KOPT-K1 (cell line): ENCODE measurements at regions not wholly inside any gene's neighbourhood (a gene's known extent, or its start where the extent isn't known, plus 50 kb on each side); places are given as distances from the start of the nearest gene placed in this dataset.

Experiments used
- H3K27ac ChIP-seq: fragments of 200-600 bp; sonication (generic); 2 replicates; pipeline ENCODE4 v1.5.1; 2016; ENCODE audit warnings: antibody characterized with exemption, mild to moderate bottlenecking, low read depth, low read length; ENCODE audit not compliant: poor library complexity, severe bottlenecking
- H3K36me3 ChIP-seq: fragments of 200-600 bp; sonication (generic); 2 replicates; pipeline ENCODE4 v1.5.1; 2017; ENCODE audit warnings: antibody characterized with exemption, mild to moderate bottlenecking, low read length, moderate library complexity; ENCODE audit not compliant: insufficient read depth
- H3K9me3 ChIP-seq: fragments of 200-600 bp; sonication (generic); 2 replicates; pipeline ENCODE4 v1.5.1; 2017; ENCODE audit warnings: antibody characterized with exemption, low read length, mild to moderate bottlenecking; ENCODE audit not compliant: insufficient read depth, poor library complexity, severe bottlenecking

DNA sequence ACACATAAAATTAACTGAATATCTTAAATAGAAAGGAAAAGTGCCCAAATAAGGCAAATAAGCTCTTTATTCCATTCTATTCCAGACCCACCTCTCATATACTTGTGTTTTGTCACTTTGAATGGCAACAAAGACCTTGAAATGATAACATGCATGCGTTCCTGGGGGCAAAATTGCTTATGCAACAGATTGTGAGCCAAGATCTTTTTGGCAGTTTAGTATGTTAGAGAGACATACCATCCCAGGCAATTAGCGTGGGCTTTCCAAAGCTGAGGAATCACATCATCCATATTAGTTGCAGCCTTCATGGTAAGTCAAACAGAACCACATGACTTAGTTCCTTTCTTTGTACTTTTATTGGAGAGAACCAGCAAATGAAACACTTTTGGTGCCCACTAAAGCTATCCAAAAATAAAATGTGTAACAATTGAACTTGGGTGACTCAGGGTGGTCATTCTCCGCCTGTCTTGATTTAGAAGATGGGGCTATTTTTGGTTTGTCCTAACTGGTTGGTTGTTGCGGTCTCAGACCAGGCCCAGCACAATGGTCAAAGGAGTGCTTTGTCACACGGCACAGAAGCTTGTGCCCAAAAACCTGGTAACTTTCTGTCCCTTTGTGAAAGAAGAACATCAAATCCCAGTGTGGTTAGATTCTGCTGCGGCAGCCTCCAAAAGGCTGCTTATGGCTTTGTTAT is 68.7 kb upstream of the ATF3 start:
- no peaks in the 10 kb centered on the region for H3K36me3 ChIP-seq
- H3K27ac ChIP-seq: no peak overlapping the region
- peaks cover 18% of the 10 kb centered on the region for H3K9me3 ChIP-seq

DNA sequence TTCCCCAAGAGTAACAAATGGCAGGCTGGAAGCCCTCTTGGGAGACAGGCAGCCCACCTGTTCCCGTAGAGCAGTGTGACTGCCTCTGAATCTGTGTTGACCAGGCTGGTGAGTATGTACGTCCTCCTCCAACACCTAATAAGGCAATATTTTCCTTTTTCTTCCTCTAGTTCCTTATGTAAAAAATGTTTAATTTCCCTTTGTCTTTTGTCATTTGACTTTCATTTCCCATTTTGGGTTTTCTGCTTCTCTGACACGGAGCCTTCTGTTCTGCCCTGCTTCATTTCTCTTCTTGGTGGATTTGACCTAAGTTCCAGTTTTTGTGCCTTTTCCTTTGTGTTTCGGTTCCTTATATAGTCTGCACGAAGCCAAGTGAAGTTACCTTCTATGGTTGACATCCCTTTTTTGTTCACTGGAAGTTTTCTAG is 65.8 kb upstream of the ATF3 start:
- H3K36me3 ChIP-seq: no peaks in the 10 kb centered on the region
- no peak overlapping the region for H3K27ac ChIP-seq
- peaks cover 4% of the 10 kb centered on the region for H3K9me3 ChIP-seq

DNA sequence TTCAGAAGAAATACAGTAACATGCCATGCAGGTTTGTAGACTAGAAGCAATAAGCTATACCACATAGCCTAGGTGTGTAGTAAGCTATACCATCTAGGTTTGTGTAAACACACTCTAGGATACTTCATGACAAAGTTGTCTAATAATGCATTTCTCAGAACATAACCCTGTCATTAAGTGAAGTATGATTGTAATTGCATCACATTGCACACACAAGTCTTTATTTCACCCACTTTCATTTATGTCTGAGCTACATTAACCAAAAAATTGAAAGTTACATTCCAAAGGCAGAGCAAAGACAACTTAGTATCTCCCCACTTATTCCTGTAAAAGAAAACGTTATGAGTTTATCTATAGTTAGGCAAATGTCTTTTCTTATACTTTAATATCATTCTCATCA is 64.5 kb upstream of the ATF3 start:
- Histone ChIP-seq H3K27ac (no peak overlapping the region), H3K36me3 (no peaks in the 10 kb centered on the region), H3K9me3 (no peaks in the 10 kb centered on the region)

DNA sequence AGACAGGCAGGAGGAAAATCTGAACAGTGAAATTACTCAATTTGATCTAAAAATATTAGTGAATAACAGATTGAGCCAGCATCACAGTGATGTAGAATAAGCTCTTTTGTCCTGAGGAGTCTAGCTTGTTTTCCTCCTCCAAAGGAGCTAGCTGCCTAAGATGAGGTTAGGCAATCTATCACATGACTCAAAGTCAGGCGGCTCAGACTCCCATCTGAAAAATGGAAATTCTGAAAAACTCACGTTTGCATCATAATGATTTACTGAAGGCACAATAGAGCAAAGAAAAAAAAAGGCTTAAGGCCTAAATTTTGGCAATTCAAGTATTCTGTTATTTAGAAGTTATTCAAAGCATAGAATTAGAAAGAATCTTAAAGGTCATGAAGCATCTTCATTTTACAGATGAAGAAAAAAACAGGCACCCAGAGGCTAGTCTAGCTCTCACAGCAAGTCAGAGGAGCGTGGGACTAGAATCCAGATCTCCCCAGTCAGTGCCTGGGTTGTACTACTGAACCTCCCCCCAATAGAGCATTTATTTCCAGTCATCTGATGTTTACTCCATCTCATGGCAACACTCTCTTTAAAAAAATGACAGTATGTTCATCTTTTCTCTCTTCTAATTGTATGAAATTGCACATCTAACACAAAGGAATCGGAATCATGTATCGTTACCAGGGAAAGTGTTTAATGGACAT is 62.5 kb upstream of the ATF3 start:
- Histone ChIP-seq H3K27ac (no peak overlapping the region), H3K36me3 (no peaks in the 10 kb centered on the region), H3K9me3 (no peaks in the 10 kb centered on the region)

DNA sequence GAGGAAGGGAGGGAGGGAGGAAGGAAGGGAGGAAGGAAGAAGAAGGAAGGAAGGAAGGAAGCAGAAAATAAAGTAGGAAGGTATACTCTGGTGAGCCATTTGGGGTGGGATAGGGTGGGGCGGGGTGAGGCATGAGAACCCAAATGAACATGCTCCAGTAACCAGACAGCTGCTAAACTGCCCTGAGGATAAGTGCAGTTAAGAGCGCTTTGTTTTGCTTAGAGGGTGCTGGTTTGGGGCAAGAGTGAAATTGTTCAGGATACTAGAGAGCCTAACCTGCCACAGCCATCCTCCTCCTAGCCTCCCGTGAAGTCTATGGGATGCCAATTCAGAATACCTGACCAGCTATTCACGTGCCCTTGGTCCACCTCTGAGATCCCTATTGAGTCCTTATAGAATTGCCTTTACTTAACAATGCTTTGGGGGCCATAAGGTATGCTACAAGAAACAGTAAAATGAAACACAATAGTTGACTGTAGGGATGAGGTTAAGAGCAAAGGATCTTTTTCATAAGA is 59.0 kb upstream of the ATF3 start:
- Histone ChIP-seq H3K27ac (no peak overlapping the region), H3K36me3 (no peaks in the 10 kb centered on the region), H3K9me3 (no peaks in the 10 kb centered on the region)

DNA sequence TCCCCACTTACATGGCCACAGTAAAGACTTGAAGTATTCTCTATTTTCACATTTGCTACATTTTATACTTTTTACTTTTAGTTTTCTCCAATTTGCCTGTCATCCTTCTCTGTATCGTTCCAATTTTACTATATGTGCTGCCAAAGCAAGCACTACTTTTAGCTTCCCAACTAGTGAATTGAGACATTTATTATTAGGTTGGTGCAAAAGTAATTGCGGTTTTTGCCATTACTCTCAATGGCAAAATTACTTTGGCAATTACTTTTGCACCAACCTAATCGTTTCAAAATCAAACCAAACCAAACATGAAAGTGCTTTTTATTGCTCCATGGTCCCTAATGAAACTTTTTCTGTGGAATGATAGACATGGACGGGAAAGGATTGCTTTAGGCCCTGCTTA is 56.6 kb upstream of the ATF3 start:
- no peaks in the 10 kb centered on the region for H3K9me3 ChIP-seq
- no peak overlapping the region for H3K27ac ChIP-seq
- H3K36me3 ChIP-seq: no peaks in the 10 kb centered on the region

DNA sequence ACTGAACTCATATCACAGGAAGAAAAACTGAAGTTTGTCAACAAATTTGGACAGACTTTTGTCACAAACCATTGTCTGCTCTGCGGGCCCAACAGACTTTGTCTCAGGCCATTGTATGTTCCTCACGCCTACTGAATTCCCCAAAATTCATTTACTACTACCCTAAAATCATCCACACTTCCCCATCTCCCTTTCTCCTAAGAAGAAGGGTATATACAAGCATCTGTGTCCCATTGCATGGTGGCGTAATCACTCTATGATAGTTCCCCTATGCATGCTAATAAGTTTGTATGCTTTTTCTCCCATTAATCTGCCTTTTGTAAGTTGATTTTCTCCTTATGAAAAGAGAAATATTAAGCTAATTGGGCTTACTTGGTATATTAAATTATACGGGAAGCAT is 54.9 kb upstream of the ATF3 start:
- H3K27ac ChIP-seq: no peak overlapping the region
- no peaks in the 10 kb centered on the region for H3K36me3 ChIP-seq
- H3K9me3 ChIP-seq: no peaks in the 10 kb centered on the region

DNA sequence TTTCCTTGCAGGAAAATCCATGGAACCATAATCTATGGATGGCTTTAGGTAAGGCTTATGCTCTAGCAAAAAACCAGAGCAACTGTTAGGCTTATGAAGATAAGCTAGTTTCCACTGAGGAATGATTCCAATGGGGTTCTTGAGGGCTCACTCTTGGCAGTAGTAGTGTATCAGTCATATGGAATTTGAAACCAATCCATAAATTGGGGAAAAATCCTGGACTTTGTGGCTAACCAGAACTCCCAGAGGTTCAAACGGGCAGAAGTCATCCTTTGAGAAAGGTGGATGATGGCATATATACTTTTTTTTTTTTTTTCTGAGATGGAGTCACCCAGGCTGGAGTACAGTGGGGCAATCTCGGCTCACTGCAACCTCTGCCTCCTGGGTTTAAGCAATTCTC is 54.2 kb upstream of the ATF3 start:
- Histone ChIP-seq H3K9me3 (no peaks in the 10 kb centered on the region), H3K27ac (no peak overlapping the region), H3K36me3 (no peaks in the 10 kb centered on the region)

DNA sequence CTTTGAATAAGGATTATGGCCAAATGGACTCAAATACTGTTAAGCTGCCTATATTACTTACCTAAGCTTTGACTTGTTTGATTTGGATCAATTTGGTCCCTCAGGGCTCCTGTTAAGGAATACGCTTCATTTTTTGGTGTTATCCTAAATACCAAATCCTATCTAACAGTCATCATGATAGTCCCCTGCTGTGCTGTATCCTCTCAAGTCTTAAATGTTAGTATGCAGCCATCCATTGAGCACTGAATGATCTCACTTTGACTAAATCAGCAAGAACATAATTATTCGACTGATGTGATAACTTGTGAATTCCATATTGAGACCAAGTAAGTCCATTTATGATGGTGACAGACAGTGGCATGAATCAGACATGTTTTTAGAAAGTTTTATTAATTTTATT is 53.1 kb upstream of the ATF3 start:
- Histone ChIP-seq H3K36me3 (no peaks in the 10 kb centered on the region), H3K27ac (no peak overlapping the region), H3K9me3 (no peaks in the 10 kb centered on the region)

DNA sequence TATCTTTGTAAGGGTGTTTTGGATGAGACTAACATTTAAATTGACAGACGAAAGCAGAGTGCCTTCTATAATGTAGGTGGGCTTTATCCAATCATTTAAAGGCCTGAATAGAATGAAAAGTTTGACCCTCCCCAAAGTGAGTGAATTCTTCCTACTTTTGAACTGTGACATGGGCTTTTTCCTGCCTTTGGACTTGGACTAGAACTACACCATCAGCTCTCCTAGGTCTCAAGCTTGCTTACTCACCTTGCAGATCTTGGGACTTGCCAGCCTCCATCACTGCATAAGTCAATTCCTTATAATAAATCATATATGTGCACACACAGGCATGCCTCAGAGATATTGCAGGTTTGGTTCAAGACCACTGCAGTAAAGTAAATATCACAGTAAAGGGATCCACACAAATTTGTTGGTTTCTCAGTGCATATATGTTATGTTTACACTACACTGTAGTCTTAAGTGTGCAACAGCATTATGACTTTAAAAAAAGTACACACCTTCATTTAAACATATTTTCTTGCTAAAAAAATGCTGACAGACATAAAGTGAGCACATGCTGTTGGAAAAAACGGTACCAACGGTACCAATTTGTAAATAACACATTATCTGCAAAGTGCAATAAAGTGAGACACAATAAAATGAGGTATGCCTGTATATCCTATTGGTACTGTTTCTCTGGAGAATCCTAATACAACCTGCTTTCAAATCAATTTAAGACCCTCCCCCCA is 51.6 kb upstream of the ATF3 start:
- Histone ChIP-seq H3K36me3 (no peaks in the 10 kb centered on the region), H3K27ac (no peak overlapping the region), H3K9me3 (no peaks in the 10 kb centered on the region)

DNA sequence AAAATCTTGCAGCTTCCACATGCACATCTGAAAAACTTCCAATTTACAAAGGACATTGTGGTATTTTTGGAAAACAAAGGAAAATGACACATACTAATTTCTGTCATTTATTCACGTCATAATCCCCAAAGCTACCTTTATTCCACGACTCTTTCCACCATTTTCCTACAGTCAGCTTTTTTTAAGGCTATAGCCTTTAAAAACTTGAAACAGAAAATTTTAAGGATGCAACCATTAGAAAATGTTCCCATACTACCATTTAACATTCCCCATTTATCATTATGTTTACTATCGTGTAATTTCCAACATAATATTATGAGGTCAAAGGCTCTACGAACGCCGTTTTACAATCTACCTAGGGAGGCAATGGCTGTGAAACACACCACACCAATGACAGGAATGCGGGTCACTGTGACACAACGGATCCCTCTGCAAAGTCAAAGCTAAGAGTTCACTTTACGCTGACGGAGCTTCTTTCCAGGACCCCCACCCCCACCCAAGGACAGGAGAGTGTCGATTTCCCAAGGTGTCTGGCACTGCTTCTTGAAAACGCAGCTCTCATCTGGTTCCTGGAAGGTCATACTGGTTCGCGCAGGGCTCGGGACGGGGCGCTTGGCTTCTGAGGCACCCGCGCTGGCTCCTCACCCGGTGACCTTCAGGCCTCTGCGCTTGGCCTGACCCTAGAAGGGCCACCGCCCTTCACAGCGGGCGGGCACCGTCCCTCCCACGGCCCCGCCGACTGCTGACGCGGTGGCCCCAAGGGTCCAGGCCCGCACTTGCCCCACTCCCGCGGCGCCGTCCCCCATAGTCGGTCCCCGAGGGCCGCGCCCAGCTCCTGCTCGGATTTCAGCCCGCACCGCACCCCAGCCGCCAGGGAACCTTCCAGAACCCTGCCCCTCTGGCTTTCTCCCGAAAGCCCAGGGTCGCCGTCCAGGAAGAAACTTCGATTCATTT is 50.5 kb upstream of the ATF3 start:
- Histone ChIP-seq H3K27ac (peak overlapping the region; percentile 59), H3K9me3 (no peaks in the 10 kb centered on the region), H3K36me3 (no peaks in the 10 kb centered on the region)

DNA sequence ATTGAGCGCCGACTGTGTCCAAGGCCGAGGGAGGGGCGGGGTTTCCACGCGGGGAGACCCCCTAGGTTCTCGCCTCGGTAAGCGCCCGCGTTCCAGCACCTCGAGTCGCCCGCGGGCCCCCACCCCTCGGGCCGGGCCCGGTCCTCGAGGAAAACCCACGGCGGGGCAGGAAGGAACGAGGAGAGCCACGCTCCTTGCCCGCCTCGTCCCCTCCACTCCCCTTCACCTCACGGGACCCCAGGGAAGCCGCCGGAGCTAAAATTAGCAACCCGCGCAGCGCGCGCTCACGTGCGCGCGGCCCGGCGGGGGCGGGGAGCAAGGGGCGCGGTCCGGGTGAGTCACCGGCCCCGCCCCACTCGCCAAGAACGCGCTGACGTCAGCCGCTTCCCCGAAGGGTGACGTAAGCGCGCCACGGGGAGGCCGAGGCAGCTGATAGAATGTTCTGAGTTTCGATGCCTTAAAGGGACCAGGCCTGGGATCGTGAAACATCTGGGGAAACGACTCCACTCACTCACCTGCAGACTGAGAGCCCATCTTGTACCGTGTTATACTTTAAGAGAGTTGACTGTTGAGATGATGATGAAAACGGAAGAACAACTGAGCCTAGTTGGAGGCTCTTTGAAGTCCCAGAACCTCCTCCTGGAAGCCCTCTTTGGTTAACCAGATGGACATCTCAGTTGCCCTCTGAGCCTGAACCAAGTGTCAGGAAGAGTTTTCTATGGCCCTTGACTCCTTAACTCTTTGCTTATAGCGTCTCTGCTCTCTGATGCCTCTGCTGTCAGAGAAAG is 49.7 kb upstream of the ATF3 start:
- Histone ChIP-seq H3K27ac (peak overlapping the region; percentile 59), H3K9me3 (no peaks in the 10 kb centered on the region), H3K36me3 (no peaks in the 10 kb centered on the region)
